ENCODE measurements at regions not wholly inside any gene's neighbourhood (a gene's known extent, or its start where the extent isn't known, plus 50 kb on each side); places are given as distances from the start of the nearest gene placed in this dataset.

GRCh38 chr11:116194156-116194904 lies 578.5 kb downstream of the BUD13 start:
- 31 to 47% methylated on average over 5 of the region's 5 CpGs for WGBS, 2 donors
- TF ChIP-seq POLR2A (IDR thresholded peaks at IDR 0.05), result no peak
- TF ChIP-seq POLR2AphosphoS5 (IDR thresholded peaks at IDR 0.05), result no peak
- no peak for TF ChIP-seq EP300 (IDR thresholded peaks at IDR 0.05)
- no peak for DNase-seq
- H3K27ac ChIP-seq, result peak overlapping the region in 2 of 4 donors; percentile 42 to 57
- no peaks in the 10 kb centered on the region for H3K27me3 ChIP-seq
- peak overlapping the region in 3 of 4 donors; percentile 43 to 48 (median 47) for H3K4me3 ChIP-seq
- intact Hi-C loops (cut with DNase I), result no loop called here
- H3K36me3 ChIP-seq, result no peaks in the 10 kb centered on the region
- no peaks in the 10 kb centered on the region for H3K9me3 ChIP-seq
- peaks cover 0 to 9% (median 8%) of the 10 kb centered on the region in 4 donors for H3K4me1 ChIP-seq

- intact Hi-C loops (cut with DNase I), result no loop called here
- no peaks in the 10 kb centered on the region for H3K9me3 ChIP-seq
- H3K4me3 ChIP-seq, result peak overlapping the region; percentile 20 to 48 (median 45)
- H3K36me3 ChIP-seq, result no peaks in the 10 kb centered on the region
- DNase-seq, result peak; percentile 68
- 2 to 3% methylated on average over 34 of the region's 34 CpGs for WGBS, 2 donors
- peak overlapping the region; percentile 18 to 57 (median 44) for H3K27ac ChIP-seq
- H3K27me3 ChIP-seq, result no peaks in the 10 kb centered on the region
- peaks cover 0 to 9% (median 8%) of the 10 kb centered on the region in 4 donors for H3K4me1 ChIP-seq
- TF ChIP-seq CTCF (IDR thresholded peaks at IDR 0.05) (peak in 1 of 4 experiments; percentile 11), EP300 (IDR thresholded peaks at IDR 0.05) (no peak)
Observed at GRCh38 chr11:116193321-116194131, 579.3 kb downstream of the BUD13 start.

GRCh38 chr11:116192509-116193210 lies 580.1 kb downstream of the BUD13 start:
- no peaks in the 10 kb centered on the region for H3K27me3 ChIP-seq
- intact Hi-C loops (cut with DNase I), result no loop called here
- no peak for DNase-seq
- H3K9me3 ChIP-seq, result no peaks in the 10 kb centered on the region
- TF ChIP-seq POLR2AphosphoS5 (IDR thresholded peaks at IDR 0.05) (no peak), POLR2A (IDR thresholded peaks at IDR 0.05) (no peak), CTCF (IDR thresholded peaks at IDR 0.05) (no peak), EP300 (IDR thresholded peaks at IDR 0.05) (no peak)
- H3K4me3 ChIP-seq, result peak overlapping the region; percentile 20 to 48 (median 45)
- H3K27ac ChIP-seq, result peak overlapping the region in 1 of 4 donors; percentile 42
- WGBS, 2 donors, result 18 to 33% methylated on average over 12 of the region's 12 CpGs
- no peaks in the 10 kb centered on the region for H3K36me3 ChIP-seq
- H3K4me1 ChIP-seq, result peaks cover 0 to 9% (median 8%) of the 10 kb centered on the region in 4 donors

- 88 to 91% methylated on average over 3 of the region's 3 CpGs for WGBS, 2 donors
- TF ChIP-seq POLR2AphosphoS5 (IDR thresholded peaks at IDR 0.05), result no peak
- TF ChIP-seq POLR2A (IDR thresholded peaks at IDR 0.05), result no peak
- no peak for TF ChIP-seq EP300 (IDR thresholded peaks at IDR 0.05)
- TF ChIP-seq CTCF (IDR thresholded peaks at IDR 0.05), result no peak
- no peak for DNase-seq
- Histone ChIP-seq H3K4me3 (no peak overlapping the region), H3K9me3 (no peaks in the 10 kb centered on the region), H3K4me1 (peaks cover 0 to 9% (median 8%) of the 10 kb centered on the region in 4 donors), H3K27ac (no peak overlapping the region), H3K27me3 (no peaks in the 10 kb centered on the region), H3K36me3 (no peaks in the 10 kb centered on the region)
- intact Hi-C loops (cut with DNase I), result no loop called here
Observed at GRCh38 chr11:116190861-116191260, 581.9 kb downstream of the BUD13 start.
